MM.1S (cell line): ENCODE measurements at regions not wholly inside any gene's neighbourhood (a gene's known extent, or its start where the extent isn't known, plus 50 kb on each side); places are given as distances from the start of the nearest gene placed in this dataset.

Experiments
- EZH2phosphoT487 ChIP-seq: fragments of 300-600 bp; sonication (generic); IDR thresholded peaks from 2 replicates; pipeline ENCODE4 v1.6.1; 2018; ENCODE audit warnings: antibody characterized with exemption, low read length
- TF ChIP-seq, protein P1 (sequence below): fragments of 300-600 bp; sonication (generic); IDR thresholded peaks from 2 replicates; pipeline ENCODE4 v1.5.1; 2016; ENCODE audit warnings: antibody characterized with exemption, low read length, mixed read lengths

DNA sequence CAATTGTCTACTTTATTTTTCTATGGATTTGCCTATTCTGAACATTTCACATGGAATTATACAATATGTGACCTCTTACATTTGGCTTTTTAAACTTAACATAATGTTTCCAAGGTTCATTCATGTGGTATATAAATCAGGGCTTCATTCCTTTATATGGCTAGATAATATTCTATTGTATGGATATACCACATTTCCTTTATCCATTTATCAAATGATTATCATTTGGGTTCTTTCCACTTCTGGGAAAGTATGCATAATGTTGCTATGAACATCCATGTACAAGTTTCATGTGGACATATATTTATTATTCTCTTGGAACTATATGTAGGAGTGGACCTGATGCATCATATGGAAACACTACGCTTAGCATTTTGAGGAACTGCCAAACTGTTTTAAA lies 99.7 kb upstream of the NCKAP5 start:
- TF ChIP-seq, protein P1, sequence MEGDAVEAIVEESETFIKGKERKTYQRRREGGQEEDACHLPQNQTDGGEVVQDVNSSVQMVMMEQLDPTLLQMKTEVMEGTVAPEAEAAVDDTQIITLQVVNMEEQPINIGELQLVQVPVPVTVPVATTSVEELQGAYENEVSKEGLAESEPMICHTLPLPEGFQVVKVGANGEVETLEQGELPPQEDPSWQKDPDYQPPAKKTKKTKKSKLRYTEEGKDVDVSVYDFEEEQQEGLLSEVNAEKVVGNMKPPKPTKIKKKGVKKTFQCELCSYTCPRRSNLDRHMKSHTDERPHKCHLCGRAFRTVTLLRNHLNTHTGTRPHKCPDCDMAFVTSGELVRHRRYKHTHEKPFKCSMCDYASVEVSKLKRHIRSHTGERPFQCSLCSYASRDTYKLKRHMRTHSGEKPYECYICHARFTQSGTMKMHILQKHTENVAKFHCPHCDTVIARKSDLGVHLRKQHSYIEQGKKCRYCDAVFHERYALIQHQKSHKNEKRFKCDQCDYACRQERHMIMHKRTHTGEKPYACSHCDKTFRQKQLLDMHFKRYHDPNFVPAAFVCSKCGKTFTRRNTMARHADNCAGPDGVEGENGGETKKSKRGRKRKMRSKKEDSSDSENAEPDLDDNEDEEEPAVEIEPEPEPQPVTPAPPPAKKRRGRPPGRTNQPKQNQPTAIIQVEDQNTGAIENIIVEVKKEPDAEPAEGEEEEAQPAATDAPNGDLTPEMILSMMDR = no peak
- TF ChIP-seq EZH2phosphoT487 = no peak
